H1 (cell line): ENCODE measurements at regions not wholly inside any gene's neighbourhood (a gene's known extent, or its start where the extent isn't known, plus 50 kb on each side); places are given as distances from the start of the nearest gene placed in this dataset.

ENCODE experiments used
- CHD1 ChIP-seq: IDR thresholded peaks from 2 replicates; pipeline ENCODE4 v1.6.1; 2012; ENCODE audit warnings: low read depth, low read length, improper control_type of control experiment
- CREB1 ChIP-seq: IDR thresholded peaks from 2 replicates; pipeline ENCODE4 v1.6.1; 2012; ENCODE audit warnings: inconsistent platforms
- EP300 ChIP-seq, 2 experiments: IDR thresholded peaks; 1 replicate in 1 of 2; 2 replicates in 1 of 2; pipeline ENCODE4 v1.6.1; 2011 to 2012; ENCODE audit warnings: low read depth in 2 of 2, low read length in 2 of 2, mild to moderate bottlenecking in 2 of 2, borderline replicate concordance in 1 of 2, inconsistent platforms in 1 of 2, moderate library complexity in 1 of 2
- FOSL1 ChIP-seq: IDR thresholded peaks from 2 replicates; pipeline ENCODE4 v1.6.1; 2011; ENCODE audit warnings: mild to moderate bottlenecking, low read depth, low read length, moderate library complexity; ENCODE audit not compliant: insufficient read depth
- GABPA ChIP-seq: IDR thresholded peaks from 2 replicates; pipeline ENCODE4 v1.6.1; 2011; ENCODE audit warnings: mild to moderate bottlenecking, low read length, moderate library complexity, borderline replicate concordance; ENCODE audit not compliant: insufficient read depth
- KDM1A ChIP-seq: fragments of 200-600, 300-600 bp; sonication (generic); IDR thresholded peaks from 2 replicates; pipeline ENCODE4 v1.7.1; 2016; ENCODE audit warnings: mild to moderate bottlenecking, low read length, borderline replicate concordance
- KDM4A ChIP-seq: IDR thresholded peaks from one replicate; pipeline ENCODE4 v1.7.1; 2012; ENCODE audit warnings: low read depth, mild to moderate bottlenecking, moderate library complexity, low read length, inconsistent platforms; ENCODE audit not compliant: severe bottlenecking
- RAD21 ChIP-seq, 2 experiments: IDR thresholded peaks in 1 of 2; conservative IDR thresholded peaks in 1 of 2; 2 replicates each; pipeline ENCODE4 v1.6.1; 2011; ENCODE audit warnings: low read depth in 2 of 2, low read length in 2 of 2, improper control_type of control experiment in 1 of 2, inconsistent platforms in 1 of 2, mild to moderate bottlenecking in 1 of 2, moderate library complexity in 1 of 2

DNA sequence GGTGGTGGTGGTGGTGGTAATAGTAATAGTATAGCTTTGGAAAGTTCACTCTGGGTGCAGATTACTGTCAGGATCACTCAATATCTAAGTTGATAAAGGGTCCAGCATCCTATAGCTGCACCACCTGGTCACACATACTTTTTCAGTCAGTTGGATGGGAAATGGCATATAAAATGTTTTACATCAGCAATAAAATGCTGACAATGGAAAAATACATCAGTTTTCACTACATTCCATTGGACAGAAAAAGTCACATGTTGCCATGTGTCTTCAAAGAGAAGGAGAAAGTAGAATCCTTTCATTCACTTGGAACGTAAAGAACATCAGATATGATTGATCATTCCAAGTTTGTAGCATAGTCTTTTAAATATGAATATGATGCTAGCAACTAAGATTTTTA, 481.4 kb downstream of the SLITRK6 start (continued):
- TF ChIP-seq RAD21 (IDR thresholded peaks at IDR 0.05 in 1 of 2, conservative IDR thresholded peaks at IDR 0.05 in 1 of 2; ENCODE audit: low read depth in 2 of 2, low read length in 2 of 2), result no peak
- TF ChIP-seq KDM4A, result no peak
- no peak for TF ChIP-seq FOSL1
- TF ChIP-seq EP300 (IDR thresholded peaks at IDR 0.05; ENCODE audit: borderline replicate concordance in 1 of 2, low read depth in 2 of 2, low read length in 2 of 2), result no peak
- TF ChIP-seq CHD1, result no peak
- no peak for TF ChIP-seq CREB1
- TF ChIP-seq KDM1A, result no peak
- TF ChIP-seq GABPA, result no peak
- TF ChIP-seq, all 59 proteins: peak for 0
